Parathyroid adenoma (tissue), 2 donors: ENCODE measurements at regions not wholly inside any gene's neighbourhood (a gene's known extent, or its start where the extent isn't known, plus 50 kb on each side); places are given as distances from the start of the nearest gene placed in this dataset.

Experiments used
- H2AFZ ChIP-seq: fragments of 300-600 bp; sonication (generic); one replicate; pipeline ENCODE4 v1.7.0; 2017; ENCODE audit warnings: antibody characterized with exemption, mild to moderate bottlenecking
- H3K27ac ChIP-seq: fragments of 300-600 bp; sonication (generic); one replicate; pipeline ENCODE4 v1.7.0; 2017
- H3K27me3 ChIP-seq: fragments of 300-600 bp; sonication (generic); one replicate; pipeline ENCODE4 v1.7.0; 2017; ENCODE audit warnings: low read length; ENCODE audit not compliant: control insufficient read depth, insufficient read depth
- H3K36me3 ChIP-seq: fragments of 300-600 bp; sonication (generic); one replicate; pipeline ENCODE4 v1.7.0; 2017; ENCODE audit warnings: low read length; ENCODE audit not compliant: control insufficient read depth, insufficient read depth
- H3K4me1 ChIP-seq: fragments of 300-600 bp; sonication (generic); one replicate; pipeline ENCODE4 v1.7.0; 2017; ENCODE audit warnings: control low read depth
- H3K4me2 ChIP-seq: fragments of 300-600 bp; sonication (generic); one replicate; pipeline ENCODE4 v1.7.0; 2017; ENCODE audit warnings: low read length
- H3K4me3 ChIP-seq: fragments of 300-600 bp; sonication (generic); one replicate; pipeline ENCODE4 v1.7.0; 2017; ENCODE audit warnings: low read depth, low read length
- H3K79me2 ChIP-seq: fragments of 300-600 bp; sonication (generic); one replicate; pipeline ENCODE4 v1.7.0; 2017; ENCODE audit warnings: control low read depth
- H3K9ac ChIP-seq: fragments of 300-600 bp; sonication (generic); one replicate; pipeline ENCODE4 v1.7.0; 2017; ENCODE audit warnings: mild to moderate bottlenecking
- H3K9me3 ChIP-seq: fragments of 300-600 bp; sonication (generic); one replicate; pipeline ENCODE4 v1.7.0; 2017; ENCODE audit warnings: low read length; ENCODE audit not compliant: control insufficient read depth
- CTCF ChIP-seq: fragments of 300-600 bp; sonication (generic); IDR thresholded peaks from one replicate; pipeline ENCODE4 v1.7.0; 2017; ENCODE audit warnings: antibody characterized with exemption, mild to moderate bottlenecking
- donor health status: primary hyperparathyroidism.

GRCh38 chr2:156708051-156708450 lies 271.9 kb downstream of the GPD2 start:
- Histone ChIP-seq H3K9ac (no peak overlapping the region), H3K36me3 (no peaks in the 10 kb centered on the region), H3K4me3 (no peak overlapping the region), H3K79me2 (no peaks in the 10 kb centered on the region), H3K27me3 (no peaks in the 10 kb centered on the region), H3K9me3 (no peaks in the 10 kb centered on the region), H3K4me1 (no peaks in the 10 kb centered on the region), H3K4me2 (no peak overlapping the region), H2AFZ (no peak overlapping the region), H3K27ac (no peak overlapping the region)
- no peak for TF ChIP-seq CTCF

DNA sequence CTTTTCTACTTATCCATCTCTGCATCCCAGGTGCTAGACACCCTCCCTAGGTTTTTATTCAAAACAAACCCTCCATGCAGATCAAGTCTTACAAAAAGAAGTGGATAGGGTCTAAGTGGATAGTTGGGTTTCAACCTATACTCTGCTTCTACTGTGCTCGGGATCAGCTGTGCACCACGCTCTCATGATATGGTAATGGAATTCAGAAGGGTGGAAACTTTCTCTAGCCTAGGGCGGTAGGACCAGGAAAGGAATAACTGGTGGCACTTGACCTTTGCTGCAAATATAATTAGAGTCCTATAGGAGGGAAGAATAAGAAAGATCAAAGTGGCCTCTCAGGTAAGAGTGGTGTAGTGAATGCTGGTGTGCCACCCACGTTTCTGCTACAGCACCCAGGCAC lies 272.9 kb downstream of the GPD2 start:
- TF ChIP-seq CTCF, result no peak
- Histone ChIP-seq H3K4me3 (no peak overlapping the region), H3K4me2 (no peak overlapping the region), H3K4me1 (no peaks in the 10 kb centered on the region), H3K9me3 (no peaks in the 10 kb centered on the region), H3K27me3 (no peaks in the 10 kb centered on the region), H3K9ac (no peak overlapping the region), H3K79me2 (no peaks in the 10 kb centered on the region), H2AFZ (no peak overlapping the region), H3K27ac (no peak overlapping the region), H3K36me3 (no peaks in the 10 kb centered on the region)

- H3K9ac ChIP-seq, result no peak overlapping the region
- no peaks in the 10 kb centered on the region for H3K79me2 ChIP-seq
- H3K9me3 ChIP-seq, result no peaks in the 10 kb centered on the region
- no peak overlapping the region for H3K27ac ChIP-seq
- TF ChIP-seq CTCF, result no peak
- H3K36me3 ChIP-seq, result no peaks in the 10 kb centered on the region
- H3K4me2 ChIP-seq, result no peak overlapping the region
- no peak overlapping the region for H3K4me3 ChIP-seq
- H3K27me3 ChIP-seq, result no peaks in the 10 kb centered on the region
- no peak overlapping the region for H2AFZ ChIP-seq
- no peaks in the 10 kb centered on the region for H3K4me1 ChIP-seq
Observed at GRCh38 chr2:156719036-156719435, 282.9 kb downstream of the GPD2 start.

GRCh38 chr2:156727867-156728266 lies 291.7 kb downstream of the GPD2 start:
- Histone ChIP-seq H3K9ac (no peak overlapping the region), H3K4me1 (no peaks in the 10 kb centered on the region), H3K27me3 (no peaks in the 10 kb centered on the region), H3K9me3 (no peaks in the 10 kb centered on the region), H3K4me3 (no peak overlapping the region), H2AFZ (no peak overlapping the region), H3K36me3 (no peaks in the 10 kb centered on the region), H3K27ac (no peak overlapping the region), H3K4me2 (no peak overlapping the region), H3K79me2 (no peaks in the 10 kb centered on the region)
- no peak for TF ChIP-seq CTCF

GRCh38 chr2:156728328-156728727 lies 292.1 kb downstream of the GPD2 start:
- H3K9me3 ChIP-seq, result no peaks in the 10 kb centered on the region

More at GRCh38 chr2:156728328-156728727, 292.1 kb downstream of the GPD2 start:
- H3K27ac ChIP-seq, result no peak overlapping the region
- no peak overlapping the region for H3K4me3 ChIP-seq
- no peaks in the 10 kb centered on the region for H3K36me3 ChIP-seq
- no peak overlapping the region for H2AFZ ChIP-seq
- H3K79me2 ChIP-seq, result no peaks in the 10 kb centered on the region
- H3K4me1 ChIP-seq, result no peaks in the 10 kb centered on the region
- H3K9ac ChIP-seq, result no peak overlapping the region
- no peak overlapping the region for H3K4me2 ChIP-seq
- TF ChIP-seq CTCF, result no peak
- H3K27me3 ChIP-seq, result no peaks in the 10 kb centered on the region
